OCI-M2 (cell line): ENCODE measurements at regions not wholly inside any gene's neighbourhood (a gene's known extent, or its start where the extent isn't known, plus 50 kb on each side); places are given as distances from the start of the nearest gene placed in this dataset.

Source experiments
- DNase-seq: peaks from one replicate; lab custom pipeline; 2025; ENCODE audit not compliant: unreplicated experiment; lab: John Stamatoyannopoulos, UW

GRCh38 chr12:87930033-87930432 is 99.2 kb downstream of the C12orf50 start:
- no peak for DNase-seq

DNA sequence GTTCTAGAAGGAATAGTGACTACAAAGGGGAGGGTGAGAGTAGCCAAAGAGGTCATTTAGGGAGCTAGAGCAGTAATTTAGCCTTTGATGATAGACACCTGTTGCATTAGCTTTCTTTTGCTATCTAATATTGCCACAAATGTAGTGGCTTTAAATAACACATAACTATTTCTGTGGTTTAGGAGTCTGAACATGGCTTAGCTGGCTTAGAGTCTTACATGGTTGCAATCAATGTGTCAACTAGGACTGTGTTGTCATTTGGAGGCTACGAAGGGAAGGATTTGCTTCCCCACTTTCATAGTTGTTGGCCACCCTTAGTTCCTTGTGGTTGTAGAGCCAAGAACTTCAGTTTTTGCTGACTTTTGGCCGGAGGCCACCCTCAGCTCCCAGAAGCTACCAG is 99.9 kb downstream of the C12orf50 start:
- DNase-seq: no peak

- DNase-seq: no peak
Observed at GRCh38 chr12:87928031-87928430, 101.2 kb downstream of the C12orf50 start.

DNA sequence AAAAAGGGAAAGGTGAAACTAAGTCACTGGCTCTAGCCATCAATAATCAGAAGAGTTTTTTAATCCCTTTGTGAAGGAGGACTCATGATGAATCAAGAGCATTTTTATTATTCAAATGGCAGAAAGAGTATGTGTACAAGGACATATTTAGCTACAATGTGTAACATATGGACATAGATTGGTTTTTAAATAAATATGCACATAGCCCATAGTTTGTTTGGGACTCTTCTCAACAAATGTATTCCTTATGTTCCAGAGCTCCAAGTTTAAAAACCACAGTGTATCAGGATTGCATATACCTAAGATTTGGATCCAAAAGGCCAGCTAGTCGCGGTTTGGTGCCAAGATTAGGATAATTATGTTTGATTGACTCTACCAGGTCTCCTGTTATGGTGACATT is 104.2 kb downstream of the C12orf50 start:
- no peak for DNase-seq

DNA sequence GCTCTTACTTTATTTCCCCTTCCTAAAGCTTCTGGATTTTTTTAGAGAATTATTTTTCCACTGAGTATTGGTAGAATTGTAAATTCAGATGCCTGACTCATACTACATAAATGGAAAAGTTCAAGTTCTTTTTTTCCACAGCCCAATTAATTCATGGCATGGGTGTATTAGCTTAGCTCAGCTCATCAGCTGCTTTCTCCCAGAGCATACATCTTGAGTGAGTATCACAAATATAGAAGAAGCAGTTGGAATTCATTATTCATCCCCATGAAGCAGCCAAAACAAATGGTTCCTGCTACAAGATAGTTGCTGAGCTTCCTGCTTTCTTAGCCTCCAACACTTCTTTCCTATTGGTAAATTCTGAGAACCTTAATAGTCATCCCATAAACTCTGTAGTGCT is 105.1 kb downstream of the C12orf50 start:
- no peak for DNase-seq

DNA sequence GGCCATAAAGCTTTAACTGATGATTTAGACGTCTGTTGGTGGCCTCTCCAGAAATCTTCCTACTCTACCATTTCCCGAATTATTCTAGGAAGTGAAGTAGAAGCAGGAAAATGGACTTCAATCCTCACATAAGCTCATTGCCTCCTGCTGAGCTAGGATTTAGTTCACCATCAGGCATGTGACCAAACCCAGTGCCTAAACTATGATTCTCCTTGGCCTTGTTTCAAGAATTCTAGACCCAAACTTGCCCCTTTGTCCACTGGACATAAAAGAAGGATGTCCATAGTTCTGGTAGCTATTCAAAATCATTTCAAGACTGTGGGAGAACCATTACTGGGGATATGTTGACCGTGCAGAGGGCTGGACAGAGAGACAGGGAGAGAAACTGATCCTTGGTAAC is 105.8 kb downstream of the C12orf50 start:
- no peak for DNase-seq

DNA sequence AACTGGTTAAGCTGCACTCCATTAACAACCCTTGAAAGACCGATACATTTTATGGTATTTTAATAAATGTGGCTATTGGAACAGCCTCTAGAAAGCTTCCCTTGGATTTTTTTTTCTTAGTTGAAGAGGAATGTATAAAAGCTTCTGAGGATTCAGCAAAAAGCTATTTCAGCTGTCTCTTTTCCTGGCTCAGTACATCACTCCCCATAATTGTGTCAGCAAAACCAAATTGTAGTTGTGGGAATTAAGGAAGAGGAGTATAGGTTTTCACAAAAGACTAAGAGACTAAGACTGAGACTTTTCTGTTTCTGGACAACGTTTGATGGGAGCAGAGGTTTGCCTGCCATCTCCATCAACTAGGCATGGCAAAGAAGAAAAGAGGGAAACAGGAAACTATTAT is 106.5 kb downstream of the C12orf50 start:
- no peak for DNase-seq

DNA sequence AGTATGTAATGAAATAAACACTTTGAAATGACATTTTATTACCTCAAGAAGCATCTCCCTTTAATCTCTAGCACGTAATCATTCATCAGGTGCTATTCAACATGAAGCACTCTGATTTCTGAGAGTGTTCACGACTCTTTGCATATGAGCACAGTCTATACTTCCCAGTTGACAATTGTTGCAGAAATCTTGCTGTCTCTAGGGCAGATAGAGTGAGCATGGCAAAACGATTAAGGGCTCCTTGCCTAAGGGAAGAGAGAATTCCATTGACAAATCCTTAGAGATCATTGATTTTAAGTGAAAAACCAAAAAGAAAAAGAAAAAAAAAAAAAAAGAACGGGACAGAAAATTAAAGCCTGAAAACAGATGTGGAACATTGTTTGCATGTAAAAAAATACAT is 107.6 kb downstream of the C12orf50 start:
- no peak for DNase-seq

- no peak for DNase-seq
Observed at GRCh38 chr12:87920139-87920538, 109.1 kb downstream of the C12orf50 start.

- DNase-seq: no peak
Observed at GRCh38 chr12:87901457-87901856, 127.7 kb downstream of the C12orf50 start.

DNA sequence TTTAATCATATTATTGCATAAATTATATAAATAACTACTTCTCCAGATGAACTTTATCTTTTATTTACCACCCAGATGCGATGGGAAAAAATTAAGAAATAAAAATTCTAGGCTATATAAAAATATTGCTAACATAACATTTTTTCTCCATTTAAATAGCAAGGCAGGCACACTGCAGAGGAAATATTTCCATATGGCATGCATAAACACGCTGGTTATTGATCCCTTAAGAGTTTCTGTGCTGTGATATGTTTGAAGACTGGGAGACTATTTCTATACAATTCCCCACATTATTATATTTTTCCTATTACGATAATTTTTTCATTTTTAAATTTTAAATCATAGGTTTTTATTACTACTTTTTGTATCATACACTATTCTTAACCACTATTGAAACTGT is 131.5 kb downstream of the C12orf50 start:
- DNase-seq: no peak

DNA sequence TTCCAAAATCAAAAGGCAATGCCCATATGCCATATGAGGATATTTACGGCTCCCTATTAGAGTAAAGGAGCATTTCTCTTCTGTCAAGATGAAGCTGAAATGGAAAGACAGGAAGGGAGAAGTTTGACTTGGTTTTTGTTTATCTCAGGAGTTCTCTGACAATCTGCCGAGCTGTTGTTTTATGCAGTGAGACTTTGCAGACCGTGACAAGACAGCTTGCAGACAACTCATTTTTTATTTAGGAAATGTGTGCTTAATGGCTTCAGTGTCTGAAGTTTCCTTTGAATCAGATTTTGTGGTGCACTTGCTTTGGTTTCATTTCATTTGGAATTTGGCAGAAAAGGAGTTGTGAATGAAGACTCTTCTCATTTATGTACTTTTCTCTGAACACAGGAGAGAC is 145.4 kb downstream of the C12orf50 start:
- no peak for DNase-seq

- no peak for DNase-seq
Observed at GRCh38 chr12:87879141-87879540, 150.1 kb downstream of the C12orf50 start.

GRCh38 chr12:87870493-87871460 is 158.4 kb downstream of the C12orf50 start:
- no peak for DNase-seq

- DNase-seq: no peak
Observed at GRCh38 chr12:87870061-87870460, 159.1 kb downstream of the C12orf50 start.

DNA sequence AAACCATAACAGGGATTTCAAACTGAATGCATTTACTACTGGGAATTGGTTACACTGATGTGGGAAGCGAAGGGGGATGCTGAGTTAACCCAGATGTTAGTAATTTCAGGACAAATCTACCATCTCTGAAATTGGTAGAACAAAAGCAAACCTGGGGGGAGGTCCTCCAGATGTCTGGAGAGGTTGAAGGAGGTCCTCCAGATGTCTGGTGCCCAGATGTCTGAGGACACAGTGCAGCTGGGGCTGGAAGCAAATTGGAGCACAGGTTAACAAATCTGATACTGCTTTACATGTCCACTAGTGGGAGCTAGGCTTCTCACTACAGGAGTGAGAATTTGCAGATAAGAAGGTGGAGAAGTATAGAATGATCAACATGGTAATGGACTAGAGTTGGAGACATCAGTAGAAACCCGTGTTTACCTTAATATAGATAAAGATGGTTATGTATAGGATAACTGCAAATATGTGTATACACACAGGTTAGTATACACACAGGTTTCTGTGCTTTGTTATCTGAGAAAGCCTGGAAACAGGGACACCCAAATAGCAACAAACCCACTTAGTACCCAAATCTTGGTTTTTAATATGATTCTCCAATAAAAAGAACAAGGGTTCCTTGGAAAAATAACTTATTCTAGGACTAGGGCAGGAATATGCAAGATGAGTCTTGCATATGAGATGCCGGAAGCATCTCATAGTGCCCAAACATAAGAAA is 162.5 kb downstream of the C12orf50 start:
- no peak for DNase-seq

DNA sequence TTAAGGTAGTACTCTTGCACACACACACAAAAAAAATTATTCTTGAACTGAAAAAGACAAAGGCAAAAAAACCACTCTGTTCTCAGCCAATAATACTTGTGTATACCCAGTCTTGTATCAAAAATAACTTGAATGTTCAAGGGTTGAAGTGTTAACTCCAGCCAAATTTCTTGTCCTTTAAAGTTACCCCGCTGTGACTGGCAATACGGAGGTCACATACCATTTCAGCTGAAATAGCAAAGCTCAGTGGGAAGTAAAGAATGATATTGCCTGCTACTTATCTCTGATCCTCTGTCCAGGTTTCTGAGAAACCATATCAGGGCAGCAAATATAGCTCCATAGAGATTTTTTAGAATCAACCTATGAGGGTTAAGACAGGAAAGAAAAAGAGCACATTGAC is 167.4 kb downstream of the C12orf50 start:
- DNase-seq: no peak

DNA sequence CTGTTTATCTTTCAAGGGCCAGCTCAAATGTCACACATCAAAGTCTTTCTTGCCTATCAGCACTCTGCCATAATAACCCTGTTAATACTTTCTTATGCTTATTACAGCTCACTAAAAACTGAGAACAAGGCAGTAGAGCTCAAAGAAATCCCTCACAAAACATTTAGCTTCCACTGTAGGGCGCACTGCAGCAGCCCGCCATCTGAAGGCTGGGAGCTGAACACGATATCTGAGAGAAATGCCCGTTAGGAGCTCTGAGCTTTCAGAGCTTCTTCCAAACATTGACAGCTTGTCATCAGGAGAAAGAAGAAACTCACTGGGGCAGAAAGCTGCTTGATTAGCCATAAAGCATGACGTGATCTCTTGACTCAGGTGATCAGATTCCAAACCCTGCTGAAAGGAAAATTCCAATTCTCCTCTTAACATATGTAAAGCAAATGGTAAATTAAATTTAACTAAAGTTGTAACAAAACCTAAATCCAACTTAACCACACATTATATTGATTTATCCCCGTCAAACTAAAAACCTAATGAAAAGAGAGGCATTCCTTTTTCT is 175.7 kb downstream of the C12orf50 start:
- DNase-seq: no peak

GRCh38 chr12:87849074-87849473 is 180.1 kb downstream of the C12orf50 start:
- no peak for DNase-seq

DNA sequence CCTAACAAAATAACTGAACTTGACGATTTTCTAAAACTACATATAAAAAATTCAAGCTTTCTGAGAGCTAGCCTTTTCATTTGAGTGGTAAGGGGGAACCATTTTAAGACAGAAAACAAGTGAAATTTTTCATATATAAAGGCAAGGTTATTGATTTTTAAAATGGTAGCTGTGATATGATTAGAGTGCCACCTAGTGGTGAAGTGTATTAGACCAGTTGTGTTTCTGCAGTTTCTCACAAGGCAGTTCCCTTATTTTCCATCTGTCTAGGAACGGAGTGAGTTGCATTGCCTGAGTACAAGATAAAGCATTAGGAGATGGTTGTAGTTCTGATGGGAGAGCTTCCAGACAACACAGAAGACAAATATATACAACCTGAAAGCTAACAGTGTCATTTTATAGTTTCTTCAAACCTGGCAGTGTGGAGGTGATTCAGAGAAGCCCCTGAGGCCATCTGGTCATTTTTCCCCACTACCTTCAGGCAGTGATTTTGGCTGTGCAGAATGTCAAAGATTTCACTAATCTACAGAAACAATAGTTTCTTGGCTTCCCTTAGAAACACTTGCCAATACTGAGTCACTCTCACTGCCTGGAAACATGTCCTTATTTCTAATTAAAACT is 180.8 kb downstream of the C12orf50 start:
- DNase-seq: no peak

GRCh38 chr12:87847147-87847546 is 182.1 kb downstream of the C12orf50 start:
- DNase-seq: no peak

DNA sequence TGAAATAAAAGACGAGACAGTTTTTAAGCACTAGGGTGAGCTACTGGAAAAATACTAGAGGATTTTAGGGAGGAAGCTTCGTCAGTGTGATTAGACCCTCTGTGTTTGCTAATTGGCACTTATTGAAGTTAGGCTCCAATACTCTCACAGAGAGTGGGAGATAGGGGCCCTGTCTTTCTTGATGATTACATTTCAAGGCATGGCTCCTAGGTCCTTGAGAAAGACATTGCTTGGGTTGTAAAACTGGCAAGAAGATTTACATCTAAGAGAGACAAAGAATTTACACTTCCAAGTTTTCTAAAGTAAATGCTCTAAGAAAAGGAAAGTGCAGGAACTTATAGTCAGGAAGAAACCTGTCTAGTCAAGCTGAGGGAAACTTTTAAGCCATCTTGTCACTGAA is 183.2 kb downstream of the C12orf50 start:
- DNase-seq: no peak
